ENCODE measurements at regions not wholly inside any gene's neighbourhood (a gene's known extent, or its start where the extent isn't known, plus 50 kb on each side); places are given as distances from the start of the nearest gene placed in this dataset.

DNA sequence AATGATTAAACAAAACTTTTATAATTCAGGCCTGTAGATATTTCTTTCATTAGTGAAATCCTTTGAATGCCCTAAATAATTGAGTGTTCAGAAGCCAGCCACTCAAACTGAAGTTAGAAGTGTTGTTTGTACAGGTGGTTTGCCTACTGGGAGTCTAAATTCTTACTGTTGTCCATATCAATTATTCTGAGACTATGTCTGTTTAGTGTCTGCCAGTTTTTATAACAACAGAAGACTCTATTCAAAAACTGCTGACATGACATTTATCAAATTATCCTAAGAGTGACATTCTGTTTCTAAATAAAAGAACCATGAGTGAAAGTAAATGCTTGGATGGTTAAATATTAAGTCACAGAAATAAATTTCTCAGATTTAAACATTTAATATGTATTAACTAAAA is 375.1 kb downstream of the FAT4 start:
- Histone ChIP-seq H3K4me1 (ENCODE audit: control insufficient read depth in 3 of 3, insufficient read depth in 3 of 3, low read length in 3 of 3) (no peaks in the 10 kb centered on the region), H3K27ac (ENCODE audit: low read depth, low read length) (no peak overlapping the region), H3K9ac (ENCODE audit: low read depth in 1 of 3, low read length in 3 of 3) (no peak overlapping the region), H3K27me3 (ENCODE audit: control insufficient read depth in 3 of 3, insufficient read depth in 3 of 3, low read length in 3 of 3) (no peaks in the 10 kb centered on the region), H3K4me3 (ENCODE audit: low read length in 3 of 3) (no peak overlapping the region), H3K36me3 (ENCODE audit: control insufficient read depth in 3 of 3, insufficient read depth in 3 of 3, low read length in 3 of 3) (no peaks in the 10 kb centered on the region), H3K9me3 (ENCODE audit: control insufficient read depth in 3 of 3, low read length in 3 of 3) (no peaks in the 10 kb centered on the region)

DNA sequence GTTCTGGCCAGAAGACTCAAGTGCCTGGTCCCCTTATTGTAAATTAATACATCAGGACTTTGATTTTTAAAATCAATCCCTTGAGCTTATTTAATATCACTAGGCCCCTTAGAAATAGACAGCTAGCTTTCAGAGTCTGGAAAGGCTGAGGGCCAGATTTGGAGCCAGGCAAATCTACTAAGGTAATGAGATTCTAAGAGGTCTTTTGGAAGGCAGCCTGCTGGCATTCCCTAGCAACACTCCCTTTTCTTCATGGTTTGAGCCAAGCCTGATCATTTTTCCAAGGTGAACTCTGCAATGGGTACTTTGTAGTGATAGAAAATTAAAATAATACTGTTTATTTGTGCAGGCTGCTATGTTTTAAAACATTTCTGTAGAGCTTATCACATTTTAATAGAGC is 378.5 kb downstream of the FAT4 start:
- Histone ChIP-seq H3K9ac (ENCODE audit: low read depth in 1 of 3, low read length in 3 of 3) (no peak overlapping the region), H3K4me3 (ENCODE audit: low read length in 3 of 3) (no peak overlapping the region), H3K36me3 (ENCODE audit: control insufficient read depth in 3 of 3, insufficient read depth in 3 of 3, low read length in 3 of 3) (no peaks in the 10 kb centered on the region), H3K9me3 (ENCODE audit: control insufficient read depth in 3 of 3, low read length in 3 of 3) (peaks cover 0 to 2% (median 0%) of the 10 kb centered on the region in 3 donors), H3K27me3 (ENCODE audit: control insufficient read depth in 3 of 3, insufficient read depth in 3 of 3, low read length in 3 of 3) (no peaks in the 10 kb centered on the region), H3K27ac (ENCODE audit: low read depth, low read length) (no peak overlapping the region), H3K4me1 (ENCODE audit: control insufficient read depth in 3 of 3, insufficient read depth in 3 of 3, low read length in 3 of 3) (no peaks in the 10 kb centered on the region)

GRCh38 chr4:125702406-125702805 is 387.7 kb downstream of the FAT4 start:
- Histone ChIP-seq H3K4me3 (ENCODE audit: low read length in 3 of 3) (no peak overlapping the region), H3K27me3 (ENCODE audit: control insufficient read depth in 3 of 3, insufficient read depth in 3 of 3, low read length in 3 of 3) (no peaks in the 10 kb centered on the region), H3K9ac (ENCODE audit: low read depth in 1 of 3, low read length in 3 of 3) (no peak overlapping the region), H3K36me3 (ENCODE audit: control insufficient read depth in 3 of 3, insufficient read depth in 3 of 3, low read length in 3 of 3) (no peaks in the 10 kb centered on the region), H3K9me3 (ENCODE audit: control insufficient read depth in 3 of 3, low read length in 3 of 3) (peaks cover 0 to 2% (median 0%) of the 10 kb centered on the region in 3 donors), H3K4me1 (ENCODE audit: control insufficient read depth in 3 of 3, insufficient read depth in 3 of 3, low read length in 3 of 3) (no peaks in the 10 kb centered on the region), H3K27ac (ENCODE audit: low read depth, low read length) (no peak overlapping the region)

GRCh38 chr4:125703443-125703842 is 388.7 kb downstream of the FAT4 start:
- H3K9me3 ChIP-seq (ENCODE audit: control insufficient read depth in 3 of 3, low read length in 3 of 3) = no peaks in the 10 kb centered on the region
- no peaks in the 10 kb centered on the region for H3K27me3 ChIP-seq (ENCODE audit: control insufficient read depth in 3 of 3, insufficient read depth in 3 of 3, low read length in 3 of 3)
- no peaks in the 10 kb centered on the region for H3K36me3 ChIP-seq (ENCODE audit: control insufficient read depth in 3 of 3, insufficient read depth in 3 of 3, low read length in 3 of 3)
- no peak overlapping the region for H3K9ac ChIP-seq (ENCODE audit: low read depth in 1 of 3, low read length in 3 of 3)
- no peak overlapping the region for H3K4me3 ChIP-seq (ENCODE audit: low read length in 3 of 3)
- H3K4me1 ChIP-seq (ENCODE audit: control insufficient read depth in 3 of 3, insufficient read depth in 3 of 3, low read length in 3 of 3) = no peaks in the 10 kb centered on the region
- no peak overlapping the region for H3K27ac ChIP-seq (ENCODE audit: low read depth, low read length)

GRCh38 chr4:125704726-125705125 is 390.0 kb downstream of the FAT4 start:
- no peaks in the 10 kb centered on the region for H3K27me3 ChIP-seq (ENCODE audit: control insufficient read depth in 3 of 3, insufficient read depth in 3 of 3, low read length in 3 of 3)
- H3K4me1 ChIP-seq (ENCODE audit: control insufficient read depth in 3 of 3, insufficient read depth in 3 of 3, low read length in 3 of 3) = no peaks in the 10 kb centered on the region
- H3K27ac ChIP-seq (ENCODE audit: low read depth, low read length) = no peak overlapping the region
- H3K36me3 ChIP-seq (ENCODE audit: control insufficient read depth in 3 of 3, insufficient read depth in 3 of 3, low read length in 3 of 3) = no peaks in the 10 kb centered on the region
- H3K9ac ChIP-seq (ENCODE audit: low read depth in 1 of 3, low read length in 3 of 3) = no peak overlapping the region
- H3K4me3 ChIP-seq (ENCODE audit: low read length in 3 of 3) = no peak overlapping the region
- H3K9me3 ChIP-seq (ENCODE audit: control insufficient read depth in 3 of 3, low read length in 3 of 3) = no peaks in the 10 kb centered on the region

DNA sequence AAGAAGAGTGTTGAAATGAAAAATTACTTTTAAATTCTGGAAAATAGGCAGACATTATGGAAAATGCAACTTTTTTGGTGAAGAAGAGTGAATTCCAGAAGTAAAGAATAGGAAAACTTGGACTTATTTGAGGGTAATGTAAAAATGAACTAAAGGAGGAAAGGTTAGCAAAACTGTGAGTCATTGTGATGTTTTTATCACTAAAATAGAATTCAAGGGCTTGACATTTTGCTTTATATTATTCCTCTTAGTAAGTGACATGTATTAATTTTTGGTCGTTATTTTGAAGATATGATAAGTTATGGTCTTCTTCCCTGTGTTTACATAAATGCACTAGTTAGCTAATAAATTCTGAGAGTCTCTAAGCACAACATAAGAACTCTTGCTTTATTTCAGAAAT is 390.9 kb downstream of the FAT4 start:
- Histone ChIP-seq H3K9ac (ENCODE audit: low read depth in 1 of 3, low read length in 3 of 3) (no peak overlapping the region), H3K36me3 (ENCODE audit: control insufficient read depth in 3 of 3, insufficient read depth in 3 of 3, low read length in 3 of 3) (no peaks in the 10 kb centered on the region), H3K9me3 (ENCODE audit: control insufficient read depth in 3 of 3, low read length in 3 of 3) (no peaks in the 10 kb centered on the region), H3K27me3 (ENCODE audit: control insufficient read depth in 3 of 3, insufficient read depth in 3 of 3, low read length in 3 of 3) (no peaks in the 10 kb centered on the region), H3K4me3 (ENCODE audit: low read length in 3 of 3) (no peak overlapping the region), H3K4me1 (ENCODE audit: control insufficient read depth in 3 of 3, insufficient read depth in 3 of 3, low read length in 3 of 3) (no peaks in the 10 kb centered on the region), H3K27ac (ENCODE audit: low read depth, low read length) (no peak overlapping the region)

GRCh38 chr4:125707397-125707796 is 392.6 kb downstream of the FAT4 start:
- Histone ChIP-seq H3K36me3 (ENCODE audit: control insufficient read depth in 3 of 3, insufficient read depth in 3 of 3, low read length in 3 of 3) (no peaks in the 10 kb centered on the region), H3K27ac (ENCODE audit: low read depth, low read length) (no peak overlapping the region), H3K9me3 (ENCODE audit: control insufficient read depth in 3 of 3, low read length in 3 of 3) (no peaks in the 10 kb centered on the region), H3K4me3 (ENCODE audit: low read length in 3 of 3) (no peak overlapping the region), H3K9ac (ENCODE audit: low read depth in 1 of 3, low read length in 3 of 3) (no peak overlapping the region), H3K27me3 (ENCODE audit: control insufficient read depth in 3 of 3, insufficient read depth in 3 of 3, low read length in 3 of 3) (no peaks in the 10 kb centered on the region), H3K4me1 (ENCODE audit: control insufficient read depth in 3 of 3, insufficient read depth in 3 of 3, low read length in 3 of 3) (no peaks in the 10 kb centered on the region)

- Histone ChIP-seq H3K27me3 (ENCODE audit: control insufficient read depth in 3 of 3, insufficient read depth in 3 of 3, low read length in 3 of 3) (no peaks in the 10 kb centered on the region), H3K4me3 (ENCODE audit: low read length in 3 of 3) (no peak overlapping the region), H3K9me3 (ENCODE audit: control insufficient read depth in 3 of 3, low read length in 3 of 3) (no peaks in the 10 kb centered on the region), H3K4me1 (ENCODE audit: control insufficient read depth in 3 of 3, insufficient read depth in 3 of 3, low read length in 3 of 3) (no peaks in the 10 kb centered on the region), H3K36me3 (ENCODE audit: control insufficient read depth in 3 of 3, insufficient read depth in 3 of 3, low read length in 3 of 3) (no peaks in the 10 kb centered on the region), H3K9ac (ENCODE audit: low read depth in 1 of 3, low read length in 3 of 3) (no peak overlapping the region), H3K27ac (ENCODE audit: low read depth, low read length) (no peak overlapping the region)
Measured at GRCh38 chr4:125710766-125711165, 396.0 kb downstream of the FAT4 start.

DNA sequence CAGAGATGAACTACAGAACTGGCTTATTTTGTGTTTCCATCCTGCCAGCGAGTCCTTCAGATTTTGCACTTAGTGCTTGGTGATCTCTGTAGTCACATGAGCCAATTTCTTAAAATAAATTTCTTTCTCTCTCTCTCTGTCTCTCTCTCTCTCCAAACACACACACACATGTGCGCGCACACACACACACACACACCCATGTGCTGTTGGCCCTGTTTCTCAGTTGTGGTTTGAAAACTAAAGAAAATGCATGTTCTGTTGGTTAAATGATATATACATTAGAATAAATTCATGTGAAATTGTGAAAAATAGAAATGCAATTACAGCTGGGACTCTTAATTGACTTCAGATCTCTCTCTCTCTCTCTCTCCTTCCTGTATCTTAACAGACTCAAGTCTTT is 399.3 kb downstream of the FAT4 start:
- Histone ChIP-seq H3K9me3 (ENCODE audit: control insufficient read depth in 3 of 3, low read length in 3 of 3) (no peaks in the 10 kb centered on the region), H3K27me3 (ENCODE audit: control insufficient read depth in 3 of 3, insufficient read depth in 3 of 3, low read length in 3 of 3) (no peaks in the 10 kb centered on the region), H3K4me1 (ENCODE audit: control insufficient read depth in 3 of 3, insufficient read depth in 3 of 3, low read length in 3 of 3) (no peaks in the 10 kb centered on the region), H3K36me3 (ENCODE audit: control insufficient read depth in 3 of 3, insufficient read depth in 3 of 3, low read length in 3 of 3) (no peaks in the 10 kb centered on the region), H3K9ac (ENCODE audit: low read depth in 1 of 3, low read length in 3 of 3) (no peak overlapping the region), H3K4me3 (ENCODE audit: low read length in 3 of 3) (no peak overlapping the region), H3K27ac (ENCODE audit: low read depth, low read length) (no peak overlapping the region)

DNA sequence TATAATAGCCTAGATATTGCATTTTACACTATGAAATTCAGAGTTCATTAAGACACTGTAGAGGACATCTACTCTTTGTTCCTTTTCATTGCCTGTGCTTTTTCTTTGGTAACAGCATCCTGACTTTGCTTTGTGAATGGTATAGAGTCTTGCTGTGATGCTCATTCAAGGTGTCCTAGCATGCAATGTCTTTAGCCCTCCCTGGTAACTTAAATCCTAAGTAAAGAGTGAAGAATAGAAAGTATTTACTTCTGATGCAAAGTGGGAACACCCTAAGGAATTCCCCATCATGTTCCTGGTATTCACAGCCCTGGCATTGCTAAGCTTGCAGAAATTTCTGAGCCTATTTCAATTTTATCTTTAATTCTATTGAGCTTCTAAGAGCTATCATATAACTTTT is 400.1 kb downstream of the FAT4 start:
- Histone ChIP-seq H3K36me3 (ENCODE audit: control insufficient read depth in 3 of 3, insufficient read depth in 3 of 3, low read length in 3 of 3) (no peaks in the 10 kb centered on the region), H3K4me1 (ENCODE audit: control insufficient read depth in 3 of 3, insufficient read depth in 3 of 3, low read length in 3 of 3) (no peaks in the 10 kb centered on the region), H3K27ac (ENCODE audit: low read depth, low read length) (no peak overlapping the region), H3K4me3 (ENCODE audit: low read length in 3 of 3) (no peak overlapping the region), H3K27me3 (ENCODE audit: control insufficient read depth in 3 of 3, insufficient read depth in 3 of 3, low read length in 3 of 3) (no peaks in the 10 kb centered on the region), H3K9ac (ENCODE audit: low read depth in 1 of 3, low read length in 3 of 3) (no peak overlapping the region), H3K9me3 (ENCODE audit: control insufficient read depth in 3 of 3, low read length in 3 of 3) (no peaks in the 10 kb centered on the region)

DNA sequence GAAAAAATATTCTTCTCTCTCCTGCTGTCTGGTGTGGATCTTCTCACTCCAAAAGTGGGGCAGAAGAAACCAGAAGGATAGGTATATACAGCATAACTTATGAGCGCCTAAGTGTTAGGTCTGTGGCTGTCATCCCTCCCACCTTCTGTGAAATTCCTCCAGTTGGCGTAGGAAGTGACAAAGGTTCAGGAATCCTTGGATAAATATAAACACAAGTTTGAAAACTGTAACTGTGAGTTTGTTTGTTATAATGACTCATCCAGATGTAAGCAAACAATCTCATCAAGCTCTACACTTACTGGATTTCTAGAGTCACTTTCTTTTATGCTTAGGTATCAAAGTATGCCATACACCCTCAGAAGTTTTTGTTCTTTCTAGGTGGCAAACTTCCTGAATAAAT is 405.2 kb downstream of the FAT4 start:
- H3K9ac ChIP-seq (ENCODE audit: low read depth in 1 of 3, low read length in 3 of 3) = no peak overlapping the region
- H3K9me3 ChIP-seq (ENCODE audit: control insufficient read depth in 3 of 3, low read length in 3 of 3) = no peaks in the 10 kb centered on the region
- H3K27me3 ChIP-seq (ENCODE audit: control insufficient read depth in 3 of 3, insufficient read depth in 3 of 3, low read length in 3 of 3) = no peaks in the 10 kb centered on the region
- H3K36me3 ChIP-seq (ENCODE audit: control insufficient read depth in 3 of 3, insufficient read depth in 3 of 3, low read length in 3 of 3) = no peaks in the 10 kb centered on the region
- no peak overlapping the region for H3K27ac ChIP-seq (ENCODE audit: low read depth, low read length)
- no peaks in the 10 kb centered on the region for H3K4me1 ChIP-seq (ENCODE audit: control insufficient read depth in 3 of 3, insufficient read depth in 3 of 3, low read length in 3 of 3)
- H3K4me3 ChIP-seq (ENCODE audit: low read length in 3 of 3) = no peak overlapping the region
